ENCODE measurements at regions not wholly inside any gene's neighbourhood (a gene's known extent, or its start where the extent isn't known, plus 50 kb on each side); places are given as distances from the start of the nearest gene placed in this dataset.
"Not testable (repeated sequence)": the region's sequence is repeated elsewhere in the genome, so short reads cannot be mapped to it uniquely, and the experiment has no call there.

DNA sequence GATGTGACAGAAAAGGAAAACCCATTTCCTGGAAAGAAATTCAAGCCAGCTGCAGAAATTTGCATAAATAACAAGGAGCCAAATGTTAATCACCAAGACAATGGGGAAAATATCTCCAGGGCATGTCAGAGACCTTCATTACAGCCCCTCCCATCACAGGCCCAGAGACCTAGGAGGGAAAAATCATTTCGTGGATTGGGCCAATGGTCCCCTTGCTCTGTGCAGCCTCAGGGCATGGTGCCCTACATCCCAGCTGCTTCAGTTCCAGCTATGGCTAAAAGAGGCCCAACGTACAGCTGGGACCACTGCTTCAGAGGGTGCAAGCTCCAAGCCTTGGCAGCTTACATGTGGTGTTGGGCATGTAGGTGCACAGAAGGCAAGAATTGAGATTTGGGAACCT is 558.3 kb downstream of the FRK start:
- CTCF ChIA-PET; H3K9me2 ChIP-seq; POLR2A ChIA-PET; H3K27me3 ChIP-seq (ENCODE audit: insufficient read depth); H3K9ac ChIP-seq; H3K79me2 ChIP-seq (ENCODE audit: insufficient read depth); DNase-seq; H3F3A ChIP-seq (replicated peaks; ENCODE audit: insufficient read depth); H3K4me1 ChIP-seq (ENCODE audit: control insufficient read depth in 1 of 2, insufficient read depth in 2 of 2, low read depth in 1 of 2, low read length in 1 of 2); H3K36me3 ChIP-seq (replicated peaks in 1 of 2; ENCODE audit: control insufficient read depth in 1 of 2, insufficient read depth in 2 of 2, low read length in 1 of 2); H3K27ac ChIP-seq (ENCODE audit: low read depth in 2 of 2, low read length in 1 of 2); H4K20me1 ChIP-seq (ENCODE audit: insufficient read depth); H3K4me3 ChIP-seq (ENCODE audit: low read depth in 2 of 2, low read length in 1 of 2); H2AFZ ChIP-seq (ENCODE audit: low read depth); H3K4me2 ChIP-seq; H3K9me3 ChIP-seq: not testable (repeated sequence)
- 17% methylated on average over 2 of the region's 2 CpGs for WGBS (ENCODE audit: low lambda C conversion rate)

DNA sequence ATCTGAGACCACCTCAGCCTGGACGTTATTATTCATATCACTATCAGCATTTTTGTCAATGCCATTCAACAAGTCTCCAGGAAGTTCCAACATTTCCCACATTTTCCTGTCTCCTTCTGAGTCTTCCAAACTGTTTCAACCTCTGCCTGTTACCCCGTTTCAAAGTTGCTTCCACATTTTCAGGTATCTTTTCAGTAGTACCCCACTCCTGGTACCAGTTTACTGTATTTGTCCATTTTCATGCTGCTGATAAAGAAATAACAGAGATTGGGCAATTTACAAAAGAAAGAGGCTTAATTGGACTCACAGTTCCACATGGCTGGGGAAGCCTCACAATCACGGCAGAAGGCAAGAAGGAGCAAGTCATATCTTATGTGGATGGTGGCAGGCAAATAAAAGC is 565.5 kb downstream of the FRK start:
- TF ChIP-seq, protein P1, sequence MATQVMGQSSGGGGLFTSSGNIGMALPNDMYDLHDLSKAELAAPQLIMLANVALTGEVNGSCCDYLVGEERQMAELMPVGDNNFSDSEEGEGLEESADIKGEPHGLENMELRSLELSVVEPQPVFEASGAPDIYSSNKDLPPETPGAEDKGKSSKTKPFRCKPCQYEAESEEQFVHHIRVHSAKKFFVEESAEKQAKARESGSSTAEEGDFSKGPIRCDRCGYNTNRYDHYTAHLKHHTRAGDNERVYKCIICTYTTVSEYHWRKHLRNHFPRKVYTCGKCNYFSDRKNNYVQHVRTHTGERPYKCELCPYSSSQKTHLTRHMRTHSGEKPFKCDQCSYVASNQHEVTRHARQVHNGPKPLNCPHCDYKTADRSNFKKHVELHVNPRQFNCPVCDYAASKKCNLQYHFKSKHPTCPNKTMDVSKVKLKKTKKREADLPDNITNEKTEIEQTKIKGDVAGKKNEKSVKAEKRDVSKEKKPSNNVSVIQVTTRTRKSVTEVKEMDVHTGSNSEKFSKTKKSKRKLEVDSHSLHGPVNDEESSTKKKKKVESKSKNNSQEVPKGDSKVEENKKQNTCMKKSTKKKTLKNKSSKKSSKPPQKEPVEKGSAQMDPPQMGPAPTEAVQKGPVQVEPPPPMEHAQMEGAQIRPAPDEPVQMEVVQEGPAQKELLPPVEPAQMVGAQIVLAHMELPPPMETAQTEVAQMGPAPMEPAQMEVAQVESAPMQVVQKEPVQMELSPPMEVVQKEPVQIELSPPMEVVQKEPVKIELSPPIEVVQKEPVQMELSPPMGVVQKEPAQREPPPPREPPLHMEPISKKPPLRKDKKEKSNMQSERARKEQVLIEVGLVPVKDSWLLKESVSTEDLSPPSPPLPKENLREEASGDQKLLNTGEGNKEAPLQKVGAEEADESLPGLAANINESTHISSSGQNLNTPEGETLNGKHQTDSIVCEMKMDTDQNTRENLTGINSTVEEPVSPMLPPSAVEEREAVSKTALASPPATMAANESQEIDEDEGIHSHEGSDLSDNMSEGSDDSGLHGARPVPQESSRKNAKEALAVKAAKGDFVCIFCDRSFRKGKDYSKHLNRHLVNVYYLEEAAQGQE (IDR thresholded peaks at IDR 0.05; ENCODE audit: low read depth, low read length) = no peak
- TF ChIP-seq, protein P2, sequence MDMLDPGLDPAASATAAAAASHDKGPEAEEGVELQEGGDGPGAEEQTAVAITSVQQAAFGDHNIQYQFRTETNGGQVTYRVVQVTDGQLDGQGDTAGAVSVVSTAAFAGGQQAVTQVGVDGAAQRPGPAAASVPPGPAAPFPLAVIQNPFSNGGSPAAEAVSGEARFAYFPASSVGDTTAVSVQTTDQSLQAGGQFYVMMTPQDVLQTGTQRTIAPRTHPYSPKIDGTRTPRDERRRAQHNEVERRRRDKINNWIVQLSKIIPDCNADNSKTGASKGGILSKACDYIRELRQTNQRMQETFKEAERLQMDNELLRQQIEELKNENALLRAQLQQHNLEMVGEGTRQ (IDR thresholded peaks at IDR 0.05; ENCODE audit: borderline replicate concordance, low read depth, low read length) = no peak
- TF ChIP-seq NFIC (IDR thresholded peaks at IDR 0.05; ENCODE audit: borderline replicate concordance) (no peak), SMC3 (IDR thresholded peaks at IDR 0.05; ENCODE audit: low read depth, low read length) (no peak), TAF1 (IDR thresholded peaks at IDR 0.05; ENCODE audit: borderline replicate concordance, low read depth, low read length) (no peak)
- no peak overlapping the region for H3K4me3 ChIP-seq (ENCODE audit: low read depth in 2 of 2, low read length in 1 of 2)
- H3K9ac ChIP-seq = no peak overlapping the region
- no peak overlapping the region for H3K4me2 ChIP-seq
- ChIA-PET POLR2A (no interaction called here), CTCF (interaction anchor here (1.3 kb wide), 1 partner anchor 9 kb away, joined by 3 read pairs; no protein-coding TSS in a partner anchor)
- H3F3A ChIP-seq (replicated peaks; ENCODE audit: insufficient read depth) = no peaks in the 10 kb centered on the region
- no peak overlapping the region for H2AFZ ChIP-seq (ENCODE audit: low read depth)
- H3K79me2 ChIP-seq (ENCODE audit: insufficient read depth) = no peaks in the 10 kb centered on the region
- 16% methylated on average over 3 of the region's 3 CpGs for WGBS (ENCODE audit: low lambda C conversion rate)
- no peaks in the 10 kb centered on the region for H4K20me1 ChIP-seq (ENCODE audit: insufficient read depth)
- no peak overlapping the region for H3K27ac ChIP-seq (ENCODE audit: low read depth in 2 of 2, low read length in 1 of 2)
- H3K27me3 ChIP-seq (ENCODE audit: insufficient read depth) = no peaks in the 10 kb centered on the region
- H3K36me3 ChIP-seq (replicated peaks in 1 of 2; ENCODE audit: control insufficient read depth in 1 of 2, insufficient read depth in 2 of 2, low read length in 1 of 2) = no peaks in the 10 kb centered on the region
- H3K4me1 ChIP-seq (ENCODE audit: control insufficient read depth in 1 of 2, insufficient read depth in 2 of 2, low read depth in 1 of 2, low read length in 1 of 2) = no peaks in the 10 kb centered on the region
- no peak for DNase-seq
- no peaks in the 10 kb centered on the region for H3K9me2 ChIP-seq
- H3K9me3 ChIP-seq = no peaks in the 10 kb centered on the region

DNA sequence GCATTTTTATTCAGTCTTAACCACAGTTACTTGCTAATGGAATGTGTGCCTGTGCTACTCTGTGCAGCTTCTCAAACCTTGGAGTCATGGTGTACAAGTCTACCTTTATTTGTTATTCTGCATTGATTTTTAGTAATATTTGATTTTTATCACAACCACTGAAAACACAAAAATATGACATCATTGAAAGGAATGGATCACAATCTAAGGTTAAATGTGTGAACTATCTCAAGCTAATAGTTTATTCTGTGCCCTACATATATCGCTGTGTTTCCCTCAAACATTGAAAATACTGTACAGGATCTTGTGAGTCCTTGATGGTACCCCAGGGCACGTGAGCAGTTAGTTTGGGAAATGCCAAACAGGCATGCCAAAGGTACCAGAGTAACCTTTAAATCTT is 573.4 kb downstream of the FRK start:
- no peak for DNase-seq
- Histone ChIP-seq H3K4me1 (ENCODE audit: control insufficient read depth in 1 of 2, insufficient read depth in 2 of 2, low read depth in 1 of 2, low read length in 1 of 2) (no peaks in the 10 kb centered on the region), H3K27ac (ENCODE audit: low read depth in 2 of 2, low read length in 1 of 2) (no peak overlapping the region), H3K9ac (no peak overlapping the region), H3K9me3 (no peaks in the 10 kb centered on the region; the same call in 1 of the 2 replicates), H2AFZ (ENCODE audit: low read depth) (no peak overlapping the region), H3K27me3 (ENCODE audit: insufficient read depth) (no peaks in the 10 kb centered on the region), H3K36me3 (replicated peaks in 1 of 2; ENCODE audit: control insufficient read depth in 1 of 2, insufficient read depth in 2 of 2, low read length in 1 of 2) (no peaks in the 10 kb centered on the region), H3K9me2 (no peaks in the 10 kb centered on the region), H3F3A (replicated peaks; ENCODE audit: insufficient read depth) (no peaks in the 10 kb centered on the region), H4K20me1 (ENCODE audit: insufficient read depth) (no peaks in the 10 kb centered on the region), H3K4me3 (ENCODE audit: low read depth in 2 of 2, low read length in 1 of 2) (no peak overlapping the region), H3K4me2 (no peak overlapping the region), H3K79me2 (ENCODE audit: insufficient read depth) (no peaks in the 10 kb centered on the region)
- ChIA-PET CTCF (no interaction called here), POLR2A (no interaction called here)
- WGBS (ENCODE audit: low lambda C conversion rate) = 24% methylated on average over 2 of the region's 2 CpGs
- TF ChIP-seq, protein P3, sequence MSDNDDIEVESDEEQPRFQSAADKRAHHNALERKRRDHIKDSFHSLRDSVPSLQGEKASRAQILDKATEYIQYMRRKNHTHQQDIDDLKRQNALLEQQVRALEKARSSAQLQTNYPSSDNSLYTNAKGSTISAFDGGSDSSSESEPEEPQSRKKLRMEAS (IDR thresholded peaks at IDR 0.05; ENCODE audit: low read depth) = no peak
- no peak for TF ChIP-seq TAF1 (IDR thresholded peaks at IDR 0.05; ENCODE audit: borderline replicate concordance, low read depth, low read length)
- TF ChIP-seq, protein P4, sequence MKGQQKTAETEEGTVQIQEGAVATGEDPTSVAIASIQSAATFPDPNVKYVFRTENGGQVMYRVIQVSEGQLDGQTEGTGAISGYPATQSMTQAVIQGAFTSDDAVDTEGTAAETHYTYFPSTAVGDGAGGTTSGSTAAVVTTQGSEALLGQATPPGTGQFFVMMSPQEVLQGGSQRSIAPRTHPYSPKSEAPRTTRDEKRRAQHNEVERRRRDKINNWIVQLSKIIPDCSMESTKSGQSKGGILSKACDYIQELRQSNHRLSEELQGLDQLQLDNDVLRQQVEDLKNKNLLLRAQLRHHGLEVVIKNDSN (IDR thresholded peaks at IDR 0.05; ENCODE audit: borderline replicate concordance, low read depth) = no peak
- TF ChIP-seq FOSL2 (IDR thresholded peaks at IDR 0.05; ENCODE audit: borderline replicate concordance, low read depth) = no peak
- no peak for TF ChIP-seq MXI1 (IDR thresholded peaks at IDR 0.05; ENCODE audit: low read depth, low read length)
- TF ChIP-seq GABPA (IDR thresholded peaks at IDR 0.05; ENCODE audit: low read depth) = no peak
- TF ChIP-seq TCF12 (IDR thresholded peaks at IDR 0.05) = no peak
- TF ChIP-seq TEAD4 (IDR thresholded peaks at IDR 0.05; ENCODE audit: borderline replicate concordance, insufficient read depth) = no peak
- TF ChIP-seq, protein P5, sequence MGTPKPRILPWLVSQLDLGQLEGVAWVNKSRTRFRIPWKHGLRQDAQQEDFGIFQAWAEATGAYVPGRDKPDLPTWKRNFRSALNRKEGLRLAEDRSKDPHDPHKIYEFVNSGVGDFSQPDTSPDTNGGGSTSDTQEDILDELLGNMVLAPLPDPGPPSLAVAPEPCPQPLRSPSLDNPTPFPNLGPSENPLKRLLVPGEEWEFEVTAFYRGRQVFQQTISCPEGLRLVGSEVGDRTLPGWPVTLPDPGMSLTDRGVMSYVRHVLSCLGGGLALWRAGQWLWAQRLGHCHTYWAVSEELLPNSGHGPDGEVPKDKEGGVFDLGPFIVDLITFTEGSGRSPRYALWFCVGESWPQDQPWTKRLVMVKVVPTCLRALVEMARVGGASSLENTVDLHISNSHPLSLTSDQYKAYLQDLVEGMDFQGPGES (IDR thresholded peaks at IDR 0.05; ENCODE audit: low read depth, low read length) = no peak
- no peak for TF ChIP-seq NRF1 (IDR thresholded peaks at IDR 0.05; ENCODE audit: low read depth, low read length)
- TF ChIP-seq PBX3 (IDR thresholded peaks at IDR 0.05) = no peak

Measured in SK-N-SH (cell line).